Hepatic stellate cell (primary cell): ENCODE measurements at regions not wholly inside any gene's neighbourhood (a gene's known extent, or its start where the extent isn't known, plus 50 kb on each side); places are given as distances from the start of the nearest gene placed in this dataset.
"Not testable (repeated sequence)": the region's sequence is repeated elsewhere in the genome, so short reads cannot be mapped to it uniquely, and the experiment has no call there.

Source experiments
- DNase-seq: peaks from one replicate; pipeline ENCODE4 v3.0.0; 2011; ENCODE audit warnings: low spot score

DNA sequence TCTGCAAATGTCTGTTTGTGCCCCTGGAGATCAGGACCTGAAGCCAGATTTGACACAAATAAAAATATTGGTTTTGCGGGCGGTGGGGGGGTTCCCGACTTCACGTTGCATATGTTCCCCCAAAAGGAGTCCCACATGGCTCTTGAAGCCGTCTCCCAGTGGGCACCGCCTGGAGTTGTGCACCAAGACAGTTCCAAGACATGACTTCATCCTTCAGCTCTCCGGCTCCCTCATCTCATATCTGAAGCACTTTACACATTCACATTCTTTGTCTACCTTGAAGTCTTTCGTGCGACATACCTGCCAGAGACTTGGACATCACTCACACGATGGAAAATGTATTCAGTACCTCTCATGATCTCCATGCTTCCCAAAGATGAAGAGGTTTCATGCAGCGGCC is 362.8 kb upstream of the FOXK1 start:
- DNase-seq = no peak

GRCh38 chr7:4325732-4326131 is 356.4 kb upstream of the FOXK1 start:
- DNase-seq = no peak

DNA sequence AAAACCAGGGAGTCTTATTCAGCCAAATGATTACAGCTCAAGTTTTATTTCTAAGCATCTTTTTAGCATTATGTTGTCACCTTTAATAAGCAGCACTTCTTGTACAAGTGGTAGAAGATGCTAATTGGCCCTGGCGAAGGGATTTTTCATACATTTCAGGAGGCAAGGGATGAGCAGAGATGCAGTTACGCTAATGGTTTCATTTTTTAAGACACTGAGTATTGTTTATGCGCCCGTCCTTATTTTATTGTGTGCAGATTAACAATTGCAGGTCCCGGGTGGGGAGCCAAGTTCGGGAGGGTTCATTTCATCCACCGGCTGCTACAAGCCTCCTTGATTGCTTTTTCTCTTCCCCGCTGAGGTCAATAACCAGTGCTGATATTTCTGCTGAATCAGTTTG is 350.4 kb upstream of the FOXK1 start:
- no peak for DNase-seq

DNA sequence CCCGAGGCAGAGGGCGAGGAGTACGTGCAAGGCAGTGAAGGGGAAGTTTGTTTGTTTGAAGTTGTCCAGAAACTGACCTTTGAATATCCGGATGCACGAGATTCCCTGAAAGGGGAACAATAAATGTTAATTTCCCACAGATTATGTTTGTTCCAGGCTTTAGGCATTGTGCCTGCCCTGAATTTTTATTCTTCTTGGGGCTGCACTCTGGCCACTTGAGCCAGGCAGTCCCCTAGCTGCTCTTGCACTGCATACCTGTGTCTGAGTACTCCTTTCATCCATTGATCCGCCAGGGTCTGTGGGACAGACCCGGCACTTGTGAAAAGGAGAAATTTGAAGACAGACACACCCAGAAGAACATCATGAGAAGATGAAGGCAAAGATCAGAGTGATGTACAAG is 343.5 kb upstream of the FOXK1 start:
- no peak for DNase-seq

- no peak for DNase-seq
These were observed 338.5 kb upstream of the FOXK1 start for GRCh38 chr7:4343272-4344247.

DNA sequence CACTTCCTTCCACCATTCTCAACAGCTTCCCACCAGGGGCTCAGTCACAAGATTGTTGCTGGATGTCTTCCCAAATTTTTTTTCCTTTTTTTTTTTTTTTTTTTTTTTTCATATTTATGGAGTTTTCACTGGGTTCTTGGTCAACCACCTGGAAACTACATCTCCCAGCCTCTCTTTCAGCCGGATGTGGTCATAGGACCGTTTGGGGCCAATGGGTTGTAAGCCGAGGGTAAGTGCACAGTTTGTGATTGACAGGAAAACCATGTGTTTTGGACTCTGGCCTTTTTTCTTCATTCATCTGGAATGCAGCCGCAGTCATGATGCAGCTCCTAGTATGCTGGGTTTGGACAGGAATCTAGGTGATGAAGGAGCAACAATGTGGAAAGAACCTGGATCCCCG is 337.1 kb upstream of the FOXK1 start:
- DNase-seq = no peak

GRCh38 chr7:4352069-4352468 is 330.0 kb upstream of the FOXK1 start:
- DNase-seq = no peak

GRCh38 chr7:4361774-4362173 is 320.3 kb upstream of the FOXK1 start:
- DNase-seq = no peak

DNA sequence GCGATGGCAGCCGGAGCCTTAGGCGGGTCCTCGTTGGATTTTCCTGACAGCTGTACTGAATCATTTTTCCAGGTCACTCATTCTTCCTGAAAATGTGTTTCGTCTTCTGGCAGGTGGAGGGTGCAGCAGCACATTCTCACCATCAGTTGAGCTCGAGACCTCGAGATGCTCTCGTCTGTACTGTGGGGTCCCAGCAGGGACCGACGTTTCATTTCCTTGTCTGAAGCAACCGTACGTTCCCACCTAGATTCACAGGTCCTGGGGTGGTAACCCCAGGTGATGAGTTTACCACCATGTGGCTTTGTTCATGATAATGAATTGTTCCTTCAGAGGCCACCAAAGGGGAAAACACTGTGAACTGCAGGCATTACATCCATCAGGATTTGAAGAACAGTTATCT is 298.5 kb upstream of the FOXK1 start:
- DNase-seq = no peak

- DNase-seq = no peak
These were observed 295.9 kb upstream of the FOXK1 start for GRCh38 chr7:4386190-4386589.

DNA sequence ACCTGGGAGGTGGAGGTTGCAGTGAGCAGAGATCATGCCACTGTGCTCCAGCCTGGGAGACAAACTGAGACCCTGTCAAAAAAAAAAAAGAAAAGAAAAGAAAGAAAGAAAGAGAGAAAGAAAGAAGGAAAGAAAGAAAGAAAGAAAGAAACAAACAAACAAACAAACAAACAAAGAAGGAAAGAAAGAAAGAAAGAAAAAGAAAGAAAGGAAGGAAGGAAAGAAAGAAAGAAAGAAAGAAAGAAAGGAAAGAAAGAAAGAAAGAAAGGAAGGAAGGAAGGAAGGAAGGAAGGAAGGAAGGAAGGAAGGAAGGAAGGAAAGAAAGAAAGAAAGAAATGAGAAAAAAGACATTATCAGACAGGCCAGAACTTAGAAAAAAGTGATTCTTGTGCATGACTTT is 291.0 kb upstream of the FOXK1 start:
- not testable (repeated sequence) for DNase-seq

DNA sequence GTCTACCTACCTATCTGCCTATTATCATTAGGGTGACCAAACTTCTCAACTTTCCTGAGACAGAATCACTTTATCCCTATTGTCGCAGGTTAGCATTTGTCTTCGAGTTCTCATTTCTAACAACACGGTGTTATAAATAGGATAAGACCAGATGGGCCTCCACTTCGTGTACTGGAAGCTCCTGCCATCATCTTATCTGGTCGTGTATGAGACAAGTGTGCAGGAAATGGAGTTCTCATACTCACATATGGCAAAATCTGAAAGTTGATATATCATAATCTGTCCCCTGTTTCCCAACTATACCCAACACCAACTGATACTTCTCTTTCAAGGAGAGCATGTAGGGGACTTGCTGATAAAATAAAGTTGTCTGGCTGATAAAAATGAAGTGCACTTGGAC is 287.4 kb upstream of the FOXK1 start:
- no peak for DNase-seq

- no peak for DNase-seq
These were observed 283.0 kb upstream of the FOXK1 start for GRCh38 chr7:4399121-4399520.

DNA sequence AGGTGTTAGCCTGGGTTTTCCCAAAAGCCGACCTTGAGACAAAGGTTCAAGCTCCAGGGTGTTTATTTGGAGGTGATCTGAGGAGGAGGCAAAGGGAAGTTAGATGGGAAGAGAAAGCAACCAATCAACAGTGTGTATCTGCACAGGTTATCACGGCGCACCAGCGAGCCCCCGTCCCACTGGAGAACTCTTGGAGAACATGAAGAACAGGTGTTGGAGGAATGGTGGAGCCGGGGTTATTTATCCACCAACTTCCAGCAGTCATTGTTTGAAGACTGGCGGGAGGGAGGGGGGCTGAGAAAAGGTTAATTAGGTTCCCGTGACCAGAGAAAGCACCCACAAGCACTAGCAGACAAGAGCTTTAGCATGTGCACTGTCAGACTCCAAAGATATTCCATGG is 282.5 kb upstream of the FOXK1 start:
- no peak for DNase-seq

GRCh38 chr7:4406288-4407058 is 275.6 kb upstream of the FOXK1 start:
- no peak for DNase-seq

DNA sequence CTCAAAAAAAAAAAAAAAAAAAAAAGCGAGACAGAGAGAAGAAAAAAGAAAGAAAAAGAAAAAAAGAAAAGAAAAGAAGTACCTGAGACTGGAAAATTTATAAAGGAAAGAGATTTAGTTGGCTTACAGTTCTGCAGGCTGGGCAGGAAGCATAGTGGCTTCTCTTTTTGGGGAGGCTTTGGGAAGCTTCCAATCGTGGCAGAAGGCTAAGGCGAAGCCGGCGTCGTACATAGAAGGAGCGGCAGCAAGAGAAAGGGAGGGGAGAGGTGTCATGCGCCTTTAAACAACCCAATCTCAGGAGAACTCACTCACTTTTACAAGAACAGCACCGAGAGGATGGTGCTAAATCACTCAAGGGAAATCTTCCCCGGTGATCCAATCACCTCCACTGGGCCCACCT is 272.1 kb upstream of the FOXK1 start:
- no peak for DNase-seq

- no peak for DNase-seq
These were observed 265.6 kb upstream of the FOXK1 start for GRCh38 chr7:4416396-4417056.

GRCh38 chr7:4428526-4428925 is 253.6 kb upstream of the FOXK1 start:
- no peak for DNase-seq

GRCh38 chr7:4430227-4430626 is 251.9 kb upstream of the FOXK1 start:
- no peak for DNase-seq

DNA sequence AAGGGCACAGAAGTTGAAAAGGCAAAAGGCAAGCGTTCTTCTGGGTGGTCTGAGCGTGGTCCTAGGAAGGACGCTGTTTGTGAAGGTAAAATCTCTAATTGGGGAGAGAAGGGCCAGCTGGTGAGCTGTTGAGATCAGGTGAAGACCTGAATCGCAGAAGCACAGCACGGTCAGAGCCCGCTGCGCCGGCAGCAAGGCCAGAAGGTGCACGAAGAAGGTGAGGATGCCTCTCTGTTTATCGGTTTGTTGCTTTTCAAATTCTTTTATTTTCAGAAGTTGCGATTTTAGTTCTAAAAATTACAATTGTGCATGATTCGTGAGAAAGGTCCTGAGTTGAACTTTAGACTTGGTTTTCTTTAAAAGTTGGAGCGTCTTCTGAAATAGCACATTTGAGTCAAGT is 247.8 kb upstream of the FOXK1 start:
- DNase-seq = no peak

DNA sequence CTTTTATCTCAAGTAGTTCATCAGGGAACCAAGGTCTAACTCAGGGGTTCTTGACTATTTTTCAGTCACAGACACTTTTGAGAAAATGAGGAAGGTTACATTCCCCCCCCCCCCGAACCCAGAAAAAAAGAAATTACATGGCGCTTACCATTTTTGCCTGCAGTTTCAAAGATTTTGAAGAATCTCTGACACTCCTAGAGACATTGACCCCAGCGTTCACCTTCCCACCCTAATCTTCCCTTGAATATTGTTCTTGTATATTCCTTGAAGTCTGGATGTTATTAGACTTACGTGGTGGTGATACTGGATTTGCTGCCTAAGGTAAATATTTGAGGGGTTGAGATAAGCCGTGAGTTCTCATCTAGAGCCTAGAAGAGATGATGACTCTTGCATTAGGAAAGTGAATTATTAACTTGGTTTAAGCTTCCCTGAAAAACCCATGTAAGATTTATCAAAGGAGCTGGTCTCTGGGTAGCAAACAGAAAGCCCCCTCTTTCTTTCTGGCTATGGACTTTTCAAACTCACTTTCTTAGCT is 245.7 kb upstream of the FOXK1 start:
- DNase-seq = no peak

DNA sequence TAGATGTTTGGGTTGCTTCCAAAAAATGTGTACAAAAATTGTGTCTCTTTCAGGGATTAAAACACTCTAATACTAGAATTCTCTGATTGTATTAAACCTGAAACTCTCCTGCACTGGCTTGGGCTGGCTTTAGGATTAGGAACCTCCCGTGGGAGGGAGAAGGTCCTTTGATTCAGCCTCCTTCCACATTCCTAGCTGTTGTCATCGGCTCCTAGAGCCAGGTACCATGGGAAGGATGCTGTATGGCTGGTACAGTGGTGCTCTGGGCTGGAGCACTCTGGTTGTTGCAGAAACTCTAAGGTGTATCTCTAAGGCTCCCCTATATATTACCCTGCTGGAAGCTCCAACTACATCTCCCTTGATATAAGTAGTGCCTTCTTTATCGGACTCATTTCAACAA is 245.2 kb upstream of the FOXK1 start:
- no peak for DNase-seq

DNA sequence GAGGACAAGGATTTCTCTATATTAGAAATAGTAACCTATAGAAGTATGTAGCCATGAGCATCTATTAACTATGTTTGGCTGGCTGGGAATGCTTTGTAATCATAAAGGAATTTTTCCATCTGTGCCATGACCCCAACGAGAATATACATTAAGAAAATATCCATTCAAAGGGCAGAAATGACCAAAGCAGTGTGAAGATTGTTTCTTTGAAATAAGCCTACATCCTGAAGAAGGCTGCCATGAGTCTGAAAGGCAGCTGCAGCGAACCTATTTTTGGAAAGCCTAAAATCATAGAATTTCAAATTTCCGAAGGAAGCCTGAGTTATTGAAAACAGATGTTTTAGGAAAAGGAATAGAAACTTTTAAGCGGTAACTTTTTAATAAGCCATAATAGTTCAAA is 244.2 kb upstream of the FOXK1 start:
- no peak for DNase-seq
